Fibroblast of skin of right quadriceps (primary cell): ENCODE measurements at regions not wholly inside any gene's neighbourhood (a gene's known extent, or its start where the extent isn't known, plus 50 kb on each side); places are given as distances from the start of the nearest gene placed in this dataset.
"Not testable (repeated sequence)": the region's sequence is repeated elsewhere in the genome, so short reads cannot be mapped to it uniquely, and the experiment has no call there.

Source experiments
- DNase-seq: peaks from one replicate; pipeline ENCODE4 v3.0.0-alpha.2; 2013

- DNase-seq: no peak
These were observed 174.5 kb upstream of the BCHE start for GRCh38 chr3:166011771-166012170.

DNA sequence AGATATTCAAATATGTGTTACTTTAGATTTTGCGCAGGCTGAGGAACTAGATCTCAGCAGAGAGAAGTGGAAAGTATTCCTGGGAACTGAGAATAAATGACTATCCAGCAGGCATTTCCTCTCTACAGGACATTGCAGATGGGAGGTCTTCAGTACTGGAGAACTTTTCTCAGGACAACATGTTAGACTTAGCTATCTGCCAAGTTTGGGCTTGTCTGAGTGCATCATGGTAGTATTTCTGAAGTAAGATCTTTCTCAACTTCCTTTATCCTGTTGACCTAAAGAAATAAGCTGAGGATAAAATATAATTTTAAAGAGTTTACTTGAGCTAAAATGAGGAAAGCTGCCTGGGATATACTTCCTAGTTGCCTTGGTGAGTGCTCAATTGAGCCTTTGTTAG is 167.9 kb upstream of the BCHE start:
- DNase-seq: no peak

GRCh38 chr3:165994293-165994692 is 157.1 kb upstream of the BCHE start:
- DNase-seq: no peak

DNA sequence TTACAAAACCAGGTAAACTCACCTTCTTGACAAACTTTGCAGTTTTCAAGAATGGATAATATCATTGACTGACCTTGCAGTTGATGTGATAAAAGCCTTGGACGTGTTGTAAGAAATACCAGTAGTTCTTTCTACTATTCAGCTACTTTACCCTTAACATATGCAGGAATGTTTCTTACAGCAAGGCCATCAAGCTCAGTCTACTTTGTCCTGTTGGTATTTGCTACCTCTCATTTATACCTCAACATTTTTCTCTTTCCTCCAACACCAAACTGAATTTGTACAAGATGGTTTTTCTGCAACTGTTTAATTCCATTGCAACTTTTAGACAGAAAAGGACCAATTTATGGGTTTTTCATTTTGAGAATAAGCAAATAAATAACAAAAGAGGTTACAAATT is 147.4 kb upstream of the BCHE start:
- no peak for DNase-seq

- DNase-seq: peak; percentile 31
These were observed 146.1 kb upstream of the BCHE start for GRCh38 chr3:165983284-165983683.

DNA sequence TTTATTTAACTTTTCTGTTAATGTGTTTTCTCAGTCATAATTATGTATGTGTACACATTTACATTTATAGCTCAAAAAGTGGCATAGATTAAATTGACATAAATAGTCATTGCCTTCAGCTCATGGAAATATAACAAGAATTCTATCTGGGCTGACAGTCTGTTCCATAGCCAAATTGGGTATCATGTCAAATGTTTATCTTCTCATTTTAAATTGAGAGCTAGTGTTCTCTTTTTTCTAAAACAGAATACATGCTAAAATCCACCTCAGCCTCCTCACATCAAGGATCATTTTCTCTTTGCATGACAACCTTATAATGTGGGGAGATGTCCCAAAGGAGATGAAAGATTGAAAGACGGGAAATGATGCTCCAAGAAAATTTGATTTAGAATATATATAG is 144.1 kb upstream of the BCHE start:
- DNase-seq: no peak

DNA sequence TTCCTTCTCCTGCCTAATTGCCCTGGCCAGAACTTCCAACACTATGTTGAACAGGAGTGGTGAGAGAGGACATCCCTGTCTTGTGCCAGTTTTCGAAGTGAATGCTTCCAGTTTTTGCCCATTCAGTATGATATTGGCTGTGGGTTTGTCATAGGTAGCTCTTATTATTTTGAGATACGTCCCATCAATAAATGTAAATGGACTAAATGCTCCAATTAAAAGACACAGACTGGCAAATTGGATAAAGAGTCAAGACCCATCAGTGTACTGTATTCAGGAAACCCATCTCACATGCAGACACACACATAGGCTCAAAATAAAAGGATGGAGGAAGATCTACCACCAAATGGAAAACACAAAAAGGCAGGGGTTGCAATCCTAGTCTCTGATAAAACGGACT is 123.6 kb upstream of the BCHE start:
- DNase-seq: not testable (repeated sequence)

DNA sequence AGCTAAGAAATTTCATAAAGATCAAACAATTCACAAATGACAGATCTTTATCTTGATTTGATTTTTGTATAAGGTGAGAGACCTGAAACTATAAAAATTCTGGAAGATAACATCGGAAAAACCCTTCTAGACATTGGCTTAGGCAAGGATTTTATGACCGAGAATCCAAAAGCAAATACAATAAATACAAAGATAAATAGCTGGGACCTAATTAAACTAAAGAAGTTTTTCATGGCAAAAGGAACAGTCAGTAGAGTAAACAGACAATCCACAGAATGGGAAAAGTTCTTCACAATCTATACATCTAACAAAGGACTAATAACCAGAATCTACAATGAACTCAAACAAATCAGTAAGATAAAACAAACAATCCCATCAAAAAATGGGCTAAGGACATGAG is 116.9 kb upstream of the BCHE start:
- no peak for DNase-seq

GRCh38 chr3:165946360-165946759 is 109.1 kb upstream of the BCHE start:
- DNase-seq: no peak

DNA sequence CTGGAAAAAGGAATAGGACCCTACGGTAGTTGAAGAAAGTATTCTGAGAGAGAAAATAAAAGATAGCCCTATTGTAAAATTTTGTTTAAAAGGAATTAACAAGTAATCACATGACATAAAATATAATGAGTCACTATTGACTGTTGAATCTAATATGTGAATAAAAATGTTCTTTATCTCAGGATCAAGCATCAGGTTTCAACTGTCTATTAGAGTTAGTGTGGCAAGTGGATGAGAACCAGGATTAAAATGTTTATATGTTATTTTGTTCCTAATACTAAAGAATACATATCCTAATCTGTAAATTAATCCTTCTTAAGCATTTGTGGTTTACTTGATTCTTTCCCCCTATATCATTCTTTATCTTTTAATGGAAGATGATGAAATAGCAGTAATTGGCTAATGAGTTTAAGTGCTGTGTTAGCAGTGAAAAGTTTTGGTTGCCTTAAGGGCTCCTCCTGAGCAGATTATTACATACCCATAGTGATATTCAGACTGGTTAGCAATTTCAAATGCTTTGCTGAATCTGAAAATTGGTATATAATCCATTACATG is 101.8 kb upstream of the BCHE start:
- DNase-seq: no peak

GRCh38 chr3:165936081-165936480 is 98.9 kb upstream of the BCHE start:
- not testable (repeated sequence) for DNase-seq

GRCh38 chr3:165924301-165924791 is 87.1 kb upstream of the BCHE start:
- DNase-seq: not testable (repeated sequence)

GRCh38 chr3:165920984-165921383 is 83.8 kb upstream of the BCHE start:
- DNase-seq: no peak

DNA sequence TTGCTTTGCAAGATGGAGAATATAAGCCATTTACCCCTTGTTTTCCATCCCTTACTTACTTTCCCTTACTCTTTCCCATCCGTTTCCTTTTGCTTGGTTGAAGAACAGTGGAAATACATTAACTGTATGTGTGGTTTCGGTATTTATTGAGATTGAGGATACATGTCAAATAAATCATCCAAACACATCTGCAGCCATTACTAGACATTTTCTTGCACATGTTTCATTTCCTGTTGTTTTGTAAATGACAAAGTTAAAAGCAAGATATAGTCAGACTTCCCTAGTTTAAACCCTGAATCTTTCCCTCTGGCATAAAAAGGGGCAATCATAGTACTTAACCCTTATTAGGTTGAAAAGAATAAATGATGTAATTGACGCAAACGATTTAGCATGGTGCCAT is 82.1 kb upstream of the BCHE start:
- peak; percentile 3 for DNase-seq

DNA sequence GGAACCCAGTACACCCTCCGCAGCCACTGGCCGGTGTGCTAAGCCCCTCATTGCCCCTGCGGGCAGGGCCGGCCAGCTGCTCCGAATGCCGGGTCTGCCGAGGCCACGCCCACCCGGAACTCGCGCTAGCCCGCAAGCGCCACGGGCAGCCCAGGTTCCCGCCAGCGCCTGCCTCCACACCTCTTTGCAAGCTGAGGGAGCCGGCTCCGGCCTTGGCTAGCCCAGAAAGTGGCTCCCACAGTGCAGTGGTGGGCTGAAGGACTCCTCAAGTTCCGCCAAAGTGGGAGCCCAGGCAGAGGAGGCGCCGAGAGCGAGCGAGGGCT is 81.4 kb upstream of the BCHE start:
- DNase-seq: no peak

- DNase-seq: not testable (repeated sequence)
These were observed 80.9 kb upstream of the BCHE start for GRCh38 chr3:165917938-165918656.

DNA sequence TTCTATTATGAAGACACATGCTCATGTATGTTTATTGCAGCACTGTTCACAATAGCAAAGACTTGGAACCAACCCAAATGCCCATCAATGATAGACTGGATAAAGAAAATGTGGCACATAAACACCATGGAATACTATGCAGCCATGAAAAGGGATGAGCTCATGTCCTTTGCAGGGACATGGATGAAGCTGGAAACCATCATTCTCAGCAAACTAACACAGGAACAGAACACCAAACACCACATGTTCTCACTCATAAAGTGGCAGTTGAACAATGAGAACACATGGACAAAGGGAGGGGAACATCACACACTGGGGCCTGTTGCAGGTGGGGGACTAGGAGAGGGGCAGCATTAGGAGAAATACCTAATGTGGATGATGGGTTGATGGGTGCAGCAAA is 77.9 kb upstream of the BCHE start:
- DNase-seq: not testable (repeated sequence)

DNA sequence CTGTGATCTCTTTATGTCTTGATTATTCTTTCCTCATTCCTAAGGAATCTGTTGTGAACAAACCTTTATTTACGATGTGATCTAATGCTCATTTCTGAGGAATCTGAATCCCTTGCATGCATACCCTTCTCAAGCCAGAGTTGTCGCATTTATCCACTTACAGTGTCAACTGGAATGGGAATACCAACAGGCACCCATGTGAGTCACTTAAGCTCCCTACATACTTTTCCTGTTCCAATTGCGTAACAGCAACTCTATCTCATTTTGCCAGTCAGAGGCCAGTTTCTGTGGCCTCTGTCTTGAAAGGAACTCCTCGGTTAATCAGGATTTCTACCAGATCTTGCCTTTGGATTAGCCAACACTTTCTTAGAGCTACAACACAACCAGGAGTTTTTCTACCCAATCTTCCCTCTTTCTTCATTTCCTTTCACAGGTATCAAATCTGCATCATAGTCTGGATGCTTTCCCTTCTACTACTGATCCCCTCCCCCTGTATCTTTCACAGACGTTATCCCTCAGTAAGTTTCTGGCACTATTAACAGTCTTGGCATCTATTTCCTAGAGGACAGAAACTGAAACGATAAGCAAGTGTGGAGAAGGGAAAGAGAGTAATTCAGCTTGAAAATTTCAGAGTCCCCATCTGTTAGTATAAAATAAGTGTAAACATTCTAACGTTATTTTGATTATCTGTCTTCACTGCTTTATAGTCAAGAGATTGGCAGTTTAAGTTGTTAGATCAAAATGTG is 66.8 kb upstream of the BCHE start:
- peak; percentile 65 for DNase-seq

- no peak for DNase-seq
These were observed 61.8 kb upstream of the BCHE start for GRCh38 chr3:165899066-165899465.

DNA sequence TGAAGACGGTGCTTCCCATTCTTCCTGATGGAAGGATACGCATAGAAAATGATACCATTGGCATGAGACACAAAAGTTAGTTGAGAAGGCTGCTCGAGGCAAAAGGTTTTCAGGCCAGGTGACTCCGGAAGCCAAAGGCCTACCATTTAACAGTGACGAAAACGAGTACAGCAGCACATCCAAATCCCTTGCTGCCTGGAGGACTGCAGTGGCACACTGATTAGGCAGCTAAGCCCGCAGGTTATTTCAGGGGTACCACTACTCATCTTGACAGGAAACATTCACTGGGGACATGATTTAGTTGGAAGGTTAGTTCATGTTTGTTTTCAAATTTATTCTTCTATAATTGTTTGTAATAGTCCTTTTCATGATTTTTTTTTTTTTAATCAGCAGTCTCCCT is 59.9 kb upstream of the BCHE start:
- DNase-seq: no peak

DNA sequence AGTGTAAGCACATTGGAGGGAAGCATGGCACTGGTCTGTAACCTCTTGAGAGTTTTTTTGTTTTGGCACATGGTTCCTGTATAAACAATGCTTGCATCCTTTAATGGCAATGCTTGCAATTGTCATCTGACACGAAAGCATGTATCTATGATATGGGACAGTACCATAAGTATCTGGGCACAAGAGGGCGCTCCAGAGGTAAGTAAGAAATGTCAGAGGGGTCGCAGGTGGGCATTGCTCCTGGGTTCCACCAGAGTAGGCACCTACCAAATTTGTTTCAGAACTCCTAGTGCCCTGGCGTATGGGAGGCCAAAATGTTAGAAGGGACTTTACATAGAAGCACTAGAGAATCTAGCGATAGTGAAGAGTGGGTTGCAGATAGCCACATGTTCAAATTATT is 58.7 kb upstream of the BCHE start:
- peak; percentile 3 for DNase-seq

DNA sequence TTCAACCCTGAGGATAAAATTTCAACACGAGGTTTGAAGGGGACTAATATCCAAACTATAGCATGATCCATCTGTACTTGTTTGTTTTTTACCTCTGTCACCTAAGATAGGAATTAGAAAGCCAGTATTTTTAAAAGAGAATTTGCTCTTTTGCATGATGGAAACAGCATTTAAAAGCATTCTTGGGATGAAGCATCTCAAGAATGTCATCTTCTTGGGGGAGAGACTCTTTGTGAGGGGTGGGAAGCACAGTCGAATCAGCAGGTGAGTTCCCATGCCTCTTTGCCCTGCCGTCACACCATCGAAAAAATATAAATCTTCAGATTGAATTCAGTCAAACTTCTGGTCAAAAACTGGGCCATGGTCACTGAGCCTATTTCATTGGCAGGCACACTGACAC is 55.3 kb upstream of the BCHE start:
- no peak for DNase-seq
